ENCODE measurements at regions not wholly inside any gene's neighbourhood (a gene's known extent, or its start where the extent isn't known, plus 50 kb on each side); places are given as distances from the start of the nearest gene placed in this dataset.
A peak's percentile ranks its signal among the peaks of the same experiment; 100 is the strongest.

DNA sequence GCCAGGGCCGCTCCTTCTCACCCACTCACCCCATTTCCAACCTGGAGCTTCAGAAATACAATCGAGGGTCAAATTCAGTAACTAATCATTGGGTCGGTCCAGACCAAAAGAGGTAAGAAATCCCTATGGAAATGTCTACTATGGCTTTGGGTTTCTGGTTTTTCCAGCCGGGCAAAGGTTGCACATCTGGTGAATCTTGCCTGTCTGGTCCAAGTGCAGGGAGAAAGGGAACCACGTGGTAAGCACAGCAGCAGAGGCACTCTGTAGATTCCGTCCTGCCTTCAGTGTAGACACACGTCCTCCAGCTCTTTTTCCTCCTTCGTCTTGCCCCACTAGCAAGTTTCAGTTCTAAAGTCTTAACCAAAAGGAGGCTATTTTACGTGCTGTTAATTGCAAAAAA lies 218.0 kb upstream of the JADE1 start:
- no peaks in the 10 kb centered on the region for H3K36me3 ChIP-seq (ENCODE audit: insufficient read depth, low read length)
- Mint-ChIP-seq H3K27ac (no peak overlapping the region), H3K27me3 (peaks cover 4 to 13% of the 10 kb centered on the region in 2 donors), H3K36me3 (peaks cover 0 to 6% (median 1%) of the 10 kb centered on the region in 3 donors), H3K4me3 (no peak overlapping the region), H3K9me3 (peaks cover 0 to 14% (median 6%) of the 10 kb centered on the region in 5 donors), H3K4me1 (no peaks in the 10 kb centered on the region)
- ChIA-PET POLR2A (no interaction called here), CTCF (no interaction called here)
- no peak overlapping the region for H3K27ac ChIP-seq (ENCODE audit: low read depth, low read length)
- H3K27me3 ChIP-seq (ENCODE audit: insufficient read depth, low read length, poor library complexity, severe bottlenecking), result no peaks in the 10 kb centered on the region
- no peak for DNase-seq
- no peaks in the 10 kb centered on the region for H3K9me3 ChIP-seq (ENCODE audit: low read length)
- H3K4me1 ChIP-seq (ENCODE audit: insufficient read depth, low read length), result no peaks in the 10 kb centered on the region
- H3K4me3 ChIP-seq (ENCODE audit: low read length), result no peak overlapping the region

- ChIA-PET CTCF (no interaction called here), POLR2A (no interaction called here)
- Histone ChIP-seq H3K9me3 (ENCODE audit: low read length) (no peaks in the 10 kb centered on the region), H3K27me3 (ENCODE audit: insufficient read depth, low read length, poor library complexity, severe bottlenecking) (no peaks in the 10 kb centered on the region), H3K36me3 (ENCODE audit: insufficient read depth, low read length) (no peaks in the 10 kb centered on the region), H3K4me1 (ENCODE audit: insufficient read depth, low read length) (no peaks in the 10 kb centered on the region), H3K27ac (ENCODE audit: low read depth, low read length) (no peak overlapping the region), H3K4me3 (ENCODE audit: low read length) (no peak overlapping the region)
- Mint-ChIP-seq H3K4me1 (no peaks in the 10 kb centered on the region), H3K27ac (no peak overlapping the region), H3K27me3 (peaks cover 0 to 9% of the 10 kb centered on the region in 2 donors), H3K9me3 (peaks cover 0 to 13% (median 6%) of the 10 kb centered on the region in 5 donors), H3K36me3 (peaks cover 0 to 6% (median under 1%) of the 10 kb centered on the region in 3 donors), H3K4me3 (no peak overlapping the region)
- DNase-seq, result no peak
These were observed 218.7 kb upstream of the JADE1 start for GRCh38 chr4:128590773-128591172.

- Mint-ChIP-seq H3K36me3 (peaks cover 0 to 6% (median 0%) of the 10 kb centered on the region in 3 donors), H3K4me1 (no peaks in the 10 kb centered on the region), H3K27me3 (peaks cover 0 to 9% of the 10 kb centered on the region in 2 donors), H3K27ac (peak overlapping the region in 4 of 8 donors; percentile 5 to 39 (median 16)), H3K9me3 (peaks cover 0 to 13% (median 4%) of the 10 kb centered on the region in 5 donors), H3K4me3 (peak overlapping the region in 1 of 7 donors; percentile 25)
- Histone ChIP-seq H3K27me3 (ENCODE audit: insufficient read depth, low read length, poor library complexity, severe bottlenecking) (no peaks in the 10 kb centered on the region), H3K27ac (ENCODE audit: low read depth, low read length) (no peak overlapping the region), H3K36me3 (ENCODE audit: insufficient read depth, low read length) (no peaks in the 10 kb centered on the region), H3K4me3 (ENCODE audit: low read length) (no peak overlapping the region), H3K9me3 (ENCODE audit: low read length) (no peaks in the 10 kb centered on the region), H3K4me1 (ENCODE audit: insufficient read depth, low read length) (no peaks in the 10 kb centered on the region)
- ChIA-PET CTCF (no interaction called here), POLR2A (no interaction called here)
- DNase-seq, result no peak
These were observed 219.3 kb upstream of the JADE1 start for GRCh38 chr4:128590034-128590740.

GRCh38 chr4:128589384-128589965 lies 220.0 kb upstream of the JADE1 start:
- H3K4me1 ChIP-seq (ENCODE audit: insufficient read depth, low read length), result no peaks in the 10 kb centered on the region
- no peak overlapping the region for H3K27ac ChIP-seq (ENCODE audit: low read depth, low read length)
- Mint-ChIP-seq H3K9me3 (peaks cover 0 to 8% (median 4%) of the 10 kb centered on the region in 5 donors), H3K27ac (peak overlapping the region in 2 of 8 donors; percentile 8 to 39), H3K36me3 (peaks cover 0 to 2% (median 0%) of the 10 kb centered on the region in 3 donors), H3K27me3 (peaks cover 0 to 9% of the 10 kb centered on the region in 2 donors), H3K4me1 (no peaks in the 10 kb centered on the region), H3K4me3 (no peak overlapping the region)
- no peaks in the 10 kb centered on the region for H3K36me3 ChIP-seq (ENCODE audit: insufficient read depth, low read length)
- H3K4me3 ChIP-seq (ENCODE audit: low read length), result no peak overlapping the region
- no peaks in the 10 kb centered on the region for H3K27me3 ChIP-seq (ENCODE audit: insufficient read depth, low read length, poor library complexity, severe bottlenecking)
- CTCF ChIA-PET, result no interaction called here
- POLR2A ChIA-PET, result no interaction called here
- no peaks in the 10 kb centered on the region for H3K9me3 ChIP-seq (ENCODE audit: low read length)
- no peak for DNase-seq

DNA sequence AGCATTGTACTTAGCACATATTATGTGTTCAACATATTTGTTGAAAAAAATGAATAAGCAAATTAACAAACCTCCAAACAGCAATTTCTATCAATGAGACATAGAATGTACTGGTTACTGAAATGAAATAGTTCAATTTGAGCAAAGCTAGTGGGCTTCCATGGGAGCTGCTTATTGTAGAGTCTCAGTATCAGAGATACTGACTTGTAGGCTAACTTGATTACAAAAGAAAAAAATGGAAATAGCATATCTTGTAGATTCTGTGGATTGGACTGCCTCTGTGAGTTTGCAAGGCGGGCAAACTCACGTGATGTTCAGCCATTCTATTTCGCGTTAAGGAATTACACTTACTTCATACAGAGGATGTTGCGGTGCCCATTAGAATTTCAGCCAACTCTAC lies 222.1 kb upstream of the JADE1 start:
- Histone ChIP-seq H3K36me3 (ENCODE audit: insufficient read depth, low read length) (no peaks in the 10 kb centered on the region), H3K4me3 (ENCODE audit: low read length) (no peak overlapping the region), H3K27ac (ENCODE audit: low read depth, low read length) (no peak overlapping the region), H3K4me1 (ENCODE audit: insufficient read depth, low read length) (no peaks in the 10 kb centered on the region), H3K9me3 (ENCODE audit: low read length) (no peaks in the 10 kb centered on the region), H3K27me3 (ENCODE audit: insufficient read depth, low read length, poor library complexity, severe bottlenecking) (no peaks in the 10 kb centered on the region)
- no peak for DNase-seq
- Mint-ChIP-seq H3K4me1 (no peaks in the 10 kb centered on the region), H3K27ac (no peak overlapping the region), H3K9me3 (no peaks in the 10 kb centered on the region), H3K36me3 (no peaks in the 10 kb centered on the region), H3K27me3 (peaks cover 3 to 10% of the 10 kb centered on the region in 2 donors), H3K4me3 (no peak overlapping the region)
- ChIA-PET CTCF (no interaction called here), POLR2A (no interaction called here)

DNA sequence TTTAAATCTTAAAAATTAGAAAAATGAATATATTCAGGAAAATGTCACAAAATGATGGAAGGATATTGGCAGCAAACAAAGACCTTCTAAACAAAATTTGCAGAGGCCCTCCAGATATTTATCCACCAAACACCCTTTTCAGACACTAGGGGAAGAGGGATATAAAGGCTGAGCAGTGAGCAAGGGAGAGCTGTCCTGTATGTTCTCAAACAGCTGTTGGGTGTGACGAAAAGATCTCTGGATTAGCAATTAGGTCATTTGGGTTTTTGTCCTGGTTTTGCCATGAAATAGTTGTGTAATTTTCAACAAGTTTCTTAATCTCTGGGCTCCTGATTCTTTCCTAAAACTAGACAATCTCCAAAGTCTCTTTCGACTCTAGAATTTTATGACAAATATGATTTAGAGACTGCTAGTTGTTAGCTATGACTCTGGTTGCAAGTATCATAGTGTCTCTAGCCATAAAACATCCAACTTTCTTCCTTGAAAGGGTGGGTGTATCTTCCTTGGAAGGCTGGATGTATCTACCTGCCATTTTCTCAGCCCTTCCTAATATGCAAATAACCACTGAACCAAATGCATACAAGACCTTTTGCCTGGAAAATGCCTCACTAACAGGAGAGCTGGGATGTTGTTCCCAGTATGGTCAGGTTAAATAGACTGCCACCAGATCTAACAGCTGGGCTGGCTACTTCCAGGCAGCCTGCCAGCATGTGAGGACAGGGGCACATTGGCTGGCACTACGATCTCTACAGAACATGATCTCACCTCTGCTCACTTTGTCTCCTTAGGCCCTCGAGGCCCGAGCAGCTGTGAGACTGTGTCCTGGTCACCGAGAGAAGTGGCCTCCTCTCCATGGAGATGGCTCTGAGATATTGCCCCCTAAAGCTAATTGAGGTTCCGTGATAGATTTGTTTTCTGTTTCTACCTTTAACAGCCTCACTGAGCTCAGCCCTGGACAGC lies 225.5 kb upstream of the JADE1 start:
- POLR2A ChIA-PET, result no interaction called here
- Mint-ChIP-seq H3K9me3 (no peaks in the 10 kb centered on the region), H3K27ac (peak overlapping the region in 1 of 8 donors; percentile 9), H3K4me3 (no peak overlapping the region), H3K27me3 (peaks cover 6 to 8% of the 10 kb centered on the region in 2 donors), H3K36me3 (no peaks in the 10 kb centered on the region), H3K4me1 (no peaks in the 10 kb centered on the region)
- H3K4me1 ChIP-seq (ENCODE audit: insufficient read depth, low read length), result no peaks in the 10 kb centered on the region
- no peaks in the 10 kb centered on the region for H3K9me3 ChIP-seq (ENCODE audit: low read length)
- H3K36me3 ChIP-seq (ENCODE audit: insufficient read depth, low read length), result no peaks in the 10 kb centered on the region
- CTCF ChIA-PET, result no interaction called here
- no peak overlapping the region for H3K4me3 ChIP-seq (ENCODE audit: low read length)
- no peaks in the 10 kb centered on the region for H3K27me3 ChIP-seq (ENCODE audit: insufficient read depth, low read length, poor library complexity, severe bottlenecking)
- no peak overlapping the region for H3K27ac ChIP-seq (ENCODE audit: low read depth, low read length)
- no peak for DNase-seq

DNA sequence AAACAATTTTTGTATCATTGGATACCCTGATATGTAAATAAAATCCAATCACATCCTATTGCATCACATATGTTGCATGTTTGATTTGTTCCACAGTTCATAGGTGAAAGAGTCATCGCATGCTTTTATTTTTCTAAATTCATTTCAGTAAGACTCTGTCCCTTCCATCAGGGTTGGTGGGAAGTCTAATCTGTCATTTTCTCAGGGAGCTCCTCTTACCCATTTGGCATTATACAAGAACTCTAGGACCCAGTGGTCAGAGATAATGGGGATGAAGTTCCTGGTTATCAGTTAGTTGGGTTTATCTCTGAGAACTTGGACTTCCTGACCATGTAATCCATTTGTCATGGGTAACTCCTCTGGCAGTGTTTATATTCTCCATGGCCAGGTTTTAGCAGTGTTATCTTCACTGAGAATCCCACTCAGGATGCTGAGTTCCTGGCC lies 227.1 kb upstream of the JADE1 start:
- no peaks in the 10 kb centered on the region for H3K36me3 Mint-ChIP-seq

More for the DNA sequence above, 227.1 kb upstream of the JADE1 start:
- H3K4me3 Mint-ChIP-seq, result no peak overlapping the region
- H3K27ac Mint-ChIP-seq, result no peak overlapping the region
- Histone ChIP-seq H3K4me1 (ENCODE audit: insufficient read depth, low read length) (no peaks in the 10 kb centered on the region), H3K27ac (ENCODE audit: low read depth, low read length) (no peak overlapping the region), H3K27me3 (ENCODE audit: insufficient read depth, low read length, poor library complexity, severe bottlenecking) (no peaks in the 10 kb centered on the region), H3K36me3 (ENCODE audit: insufficient read depth, low read length) (no peaks in the 10 kb centered on the region), H3K9me3 (ENCODE audit: low read length) (no peaks in the 10 kb centered on the region), H3K4me3 (ENCODE audit: low read length) (no peak overlapping the region)
- peaks cover 6 to 7% of the 10 kb centered on the region in 2 donors for H3K27me3 Mint-ChIP-seq
- ChIA-PET CTCF (no interaction called here), POLR2A (no interaction called here)
- H3K9me3 Mint-ChIP-seq, result no peaks in the 10 kb centered on the region
- no peaks in the 10 kb centered on the region for H3K4me1 Mint-ChIP-seq
- no peak for DNase-seq
